Breast epithelium (tissue), 4 donors: ENCODE measurements at regions not wholly inside any gene's neighbourhood (a gene's known extent, or its start where the extent isn't known, plus 50 kb on each side); places are given as distances from the start of the nearest gene placed in this dataset.

Experiments
- DNase-seq, 2 donors: peaks; one replicate each; pipeline ENCODE4 v3.0.0-alpha.2; 2019; ENCODE audit warnings: low spot score in 2 of 2
- H3K27ac ChIP-seq, 2 donors: fragments of 200-600 bp; sonication (generic) in 1 of 2; one replicate each; pipeline ENCODE4 v1.5.1; 2016 to 2019; ENCODE audit warnings: mild to moderate bottlenecking in 1 of 2
- H3K27me3 ChIP-seq, 2 donors: fragments of 200-600 bp; sonication (generic) in 1 of 2; one replicate each; pipeline versions ENCODE4 v1.5.1 to v1.6.0; 2017 to 2019; ENCODE audit warnings: control low read depth in 1 of 2, mild to moderate bottlenecking in 1 of 2
- H3K36me3 ChIP-seq: fragments of 200-600 bp; one replicate; pipeline ENCODE4 v1.5.1; 2019
- H3K4me1 ChIP-seq, 2 donors: fragments of 200-600 bp; sonication (generic); one replicate each; pipeline ENCODE4 v1.5.1; 2016 to 2019; ENCODE audit warnings: control low read depth in 1 of 2
- H3K4me3 ChIP-seq, 3 donors: fragments of 200-600 bp; sonication (generic); 1 replicate in 2 of 3; 2 replicates in 1 of 3; pipeline ENCODE4 v1.5.1; 2016 to 2019; ENCODE audit warnings: mild to moderate bottlenecking in 3 of 3, moderate library complexity in 2 of 3
- H3K9me3 ChIP-seq, 2 donors: fragments of 200-600 bp; sonication (generic) in 1 of 2; one replicate each; pipeline ENCODE4 v1.5.1; 2016 to 2019; ENCODE audit warnings: control low read depth in 1 of 2
- POLR2A ChIP-seq: fragments of 450-650 bp; IDR thresholded peaks from one replicate; pipeline ENCODE4 v1.6.1; 2016; ENCODE audit warnings: antibody characterized with exemption, mild to moderate bottlenecking, moderate library complexity
- POLR2AphosphoS5 ChIP-seq, 3 donors: sonication (generic); formaldehyde crosslinking; IDR thresholded peaks; one replicate each; pipeline ENCODE4 v1.6.1; 2017; ENCODE audit warnings: antibody characterized with exemption in 3 of 3
- intact Hi-C: fragments of 100-400 bp; cut with DNase I; formaldehyde crosslinking; loops from one replicate; pipeline ENCODE4 v1.15.1; 2023; ENCODE audit warnings: low total_unique reads
- TF ChIP-seq, protein P1 (sequence below), 3 donors: fragments of 450-650 bp; IDR thresholded peaks; one replicate each; pipeline ENCODE4 v1.5.1; 2016 to 2017; ENCODE audit warnings: antibody characterized with exemption in 3 of 3, mild to moderate bottlenecking in 3 of 3, moderate library complexity in 3 of 3

DNA sequence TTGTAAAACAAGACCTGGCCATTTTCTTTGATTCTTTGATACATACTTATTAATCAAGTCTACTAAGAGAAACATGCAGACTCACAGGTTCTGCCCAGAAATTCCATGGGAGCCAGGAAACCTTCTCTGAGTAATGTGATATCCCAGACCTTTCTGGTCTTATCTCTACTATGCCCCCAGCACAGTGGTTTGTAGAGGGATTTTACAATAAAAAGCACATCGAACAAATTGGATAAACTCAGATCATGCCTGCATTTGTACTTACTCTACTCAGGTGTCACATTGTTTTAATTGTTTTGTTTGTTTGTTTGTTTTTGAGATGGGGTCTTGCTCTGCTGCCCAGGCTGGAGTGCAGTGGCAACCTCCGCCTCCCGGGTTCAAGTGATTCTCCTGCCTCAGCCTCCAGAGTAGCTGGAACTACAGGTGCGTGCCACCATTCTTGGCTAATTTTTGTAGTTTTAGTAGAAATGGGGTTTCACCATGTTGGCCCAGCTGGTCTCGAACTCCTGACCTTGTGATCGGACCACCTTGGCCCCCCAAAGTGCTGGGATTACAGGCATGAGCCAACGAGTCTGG lies 179.5 kb downstream of the ZNF608 start:
- Histone ChIP-seq H3K9me3 (no peaks in the 10 kb centered on the region), H3K4me3 (no peak overlapping the region), H3K4me1 (no peaks in the 10 kb centered on the region), H3K27ac (no peak overlapping the region), H3K27me3 (no peaks in the 10 kb centered on the region), H3K36me3 (no peaks in the 10 kb centered on the region)
- TF ChIP-seq POLR2AphosphoS5 (IDR thresholded peaks at IDR 0.05) (no peak), POLR2A (no peak)
- TF ChIP-seq, protein P1, sequence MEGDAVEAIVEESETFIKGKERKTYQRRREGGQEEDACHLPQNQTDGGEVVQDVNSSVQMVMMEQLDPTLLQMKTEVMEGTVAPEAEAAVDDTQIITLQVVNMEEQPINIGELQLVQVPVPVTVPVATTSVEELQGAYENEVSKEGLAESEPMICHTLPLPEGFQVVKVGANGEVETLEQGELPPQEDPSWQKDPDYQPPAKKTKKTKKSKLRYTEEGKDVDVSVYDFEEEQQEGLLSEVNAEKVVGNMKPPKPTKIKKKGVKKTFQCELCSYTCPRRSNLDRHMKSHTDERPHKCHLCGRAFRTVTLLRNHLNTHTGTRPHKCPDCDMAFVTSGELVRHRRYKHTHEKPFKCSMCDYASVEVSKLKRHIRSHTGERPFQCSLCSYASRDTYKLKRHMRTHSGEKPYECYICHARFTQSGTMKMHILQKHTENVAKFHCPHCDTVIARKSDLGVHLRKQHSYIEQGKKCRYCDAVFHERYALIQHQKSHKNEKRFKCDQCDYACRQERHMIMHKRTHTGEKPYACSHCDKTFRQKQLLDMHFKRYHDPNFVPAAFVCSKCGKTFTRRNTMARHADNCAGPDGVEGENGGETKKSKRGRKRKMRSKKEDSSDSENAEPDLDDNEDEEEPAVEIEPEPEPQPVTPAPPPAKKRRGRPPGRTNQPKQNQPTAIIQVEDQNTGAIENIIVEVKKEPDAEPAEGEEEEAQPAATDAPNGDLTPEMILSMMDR (IDR thresholded peaks at IDR 0.05) = no peak
- intact Hi-C loops = no loop called here
- DNase-seq = no peak

DNA sequence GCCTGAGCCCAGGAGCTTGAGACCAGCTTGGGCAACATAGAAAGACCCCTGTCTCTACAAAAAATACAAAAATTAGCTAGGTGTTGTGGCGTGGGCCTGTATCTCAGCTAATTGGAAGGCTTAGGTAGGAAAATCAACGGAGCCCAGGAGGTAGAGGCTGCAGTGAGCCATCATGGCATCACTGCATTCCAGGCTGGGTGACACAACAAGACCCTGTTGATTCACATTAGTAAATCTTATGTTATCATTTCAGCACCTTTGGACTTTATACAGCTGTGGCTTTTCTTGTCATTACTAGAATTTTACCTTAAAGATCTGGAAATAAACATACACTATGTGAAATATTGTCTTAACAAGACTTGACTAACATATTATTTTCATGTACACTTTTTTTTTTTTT lies 185.0 kb downstream of the ZNF608 start:
- Histone ChIP-seq H3K27me3 (no peaks in the 10 kb centered on the region), H3K27ac (no peak overlapping the region), H3K9me3 (no peaks in the 10 kb centered on the region), H3K4me1 (no peaks in the 10 kb centered on the region), H3K4me3 (no peak overlapping the region), H3K36me3 (no peaks in the 10 kb centered on the region)
- intact Hi-C loops = no loop called here
- no peak for DNase-seq
- no peak for TF ChIP-seq POLR2AphosphoS5 (IDR thresholded peaks at IDR 0.05)
- TF ChIP-seq POLR2A = no peak
- TF ChIP-seq, protein P1 (IDR thresholded peaks at IDR 0.05) = no peak

DNA sequence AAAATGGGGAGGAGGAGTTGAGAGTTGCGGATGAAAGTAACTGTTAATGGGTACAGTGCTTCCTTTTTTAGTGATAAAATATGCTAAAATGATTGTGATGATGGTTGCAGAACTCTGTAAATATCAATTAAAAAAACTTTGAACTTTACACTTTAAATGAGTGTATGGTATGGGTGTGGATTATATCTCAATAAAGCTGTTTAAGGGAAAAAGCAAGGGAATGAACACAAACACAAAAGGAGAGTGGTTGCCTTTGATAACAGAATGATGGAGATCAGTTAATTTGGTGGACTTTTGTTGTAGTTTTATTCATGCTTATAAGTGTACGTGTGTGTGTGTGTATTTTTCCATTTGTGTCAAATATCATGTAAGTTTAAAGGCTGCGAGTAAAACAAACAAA lies 186.1 kb downstream of the ZNF608 start:
- Histone ChIP-seq H3K36me3 (no peaks in the 10 kb centered on the region), H3K27ac (no peak overlapping the region), H3K4me1 (no peaks in the 10 kb centered on the region), H3K4me3 (no peak overlapping the region), H3K27me3 (no peaks in the 10 kb centered on the region), H3K9me3 (no peaks in the 10 kb centered on the region)
- no peak for DNase-seq
- intact Hi-C loops = no loop called here
- TF ChIP-seq POLR2A = no peak
- TF ChIP-seq, protein P1 (IDR thresholded peaks at IDR 0.05) = no peak
- no peak for TF ChIP-seq POLR2AphosphoS5 (IDR thresholded peaks at IDR 0.05)

DNA sequence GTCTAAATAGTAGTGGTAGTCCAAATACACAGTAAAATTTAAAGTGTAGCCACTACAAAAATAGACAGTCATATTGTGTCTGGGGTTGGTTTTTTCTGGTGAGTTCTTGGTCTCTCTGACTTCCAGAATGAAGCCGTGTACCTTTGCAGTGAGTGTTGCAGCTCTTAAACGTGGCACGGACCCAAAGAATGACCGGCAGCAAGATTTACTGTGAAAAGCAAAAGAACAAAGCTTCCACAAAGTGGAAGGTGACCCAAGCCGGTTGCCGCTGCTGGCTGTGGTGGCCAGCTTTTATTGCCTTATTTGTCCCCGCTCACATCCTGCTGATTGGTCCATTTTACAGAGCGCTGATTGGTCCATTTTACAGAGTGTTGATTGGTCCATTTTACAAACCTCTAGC lies 188.7 kb downstream of the ZNF608 start:
- intact Hi-C loops = no loop called here
- Histone ChIP-seq H3K27me3 (no peaks in the 10 kb centered on the region), H3K9me3 (no peaks in the 10 kb centered on the region), H3K4me1 (no peaks in the 10 kb centered on the region), H3K27ac (no peak overlapping the region), H3K4me3 (no peak overlapping the region), H3K36me3 (no peaks in the 10 kb centered on the region)
- no peak for TF ChIP-seq POLR2AphosphoS5 (IDR thresholded peaks at IDR 0.05)
- TF ChIP-seq, protein P1 (IDR thresholded peaks at IDR 0.05) = no peak
- no peak for TF ChIP-seq POLR2A
- DNase-seq = no peak

DNA sequence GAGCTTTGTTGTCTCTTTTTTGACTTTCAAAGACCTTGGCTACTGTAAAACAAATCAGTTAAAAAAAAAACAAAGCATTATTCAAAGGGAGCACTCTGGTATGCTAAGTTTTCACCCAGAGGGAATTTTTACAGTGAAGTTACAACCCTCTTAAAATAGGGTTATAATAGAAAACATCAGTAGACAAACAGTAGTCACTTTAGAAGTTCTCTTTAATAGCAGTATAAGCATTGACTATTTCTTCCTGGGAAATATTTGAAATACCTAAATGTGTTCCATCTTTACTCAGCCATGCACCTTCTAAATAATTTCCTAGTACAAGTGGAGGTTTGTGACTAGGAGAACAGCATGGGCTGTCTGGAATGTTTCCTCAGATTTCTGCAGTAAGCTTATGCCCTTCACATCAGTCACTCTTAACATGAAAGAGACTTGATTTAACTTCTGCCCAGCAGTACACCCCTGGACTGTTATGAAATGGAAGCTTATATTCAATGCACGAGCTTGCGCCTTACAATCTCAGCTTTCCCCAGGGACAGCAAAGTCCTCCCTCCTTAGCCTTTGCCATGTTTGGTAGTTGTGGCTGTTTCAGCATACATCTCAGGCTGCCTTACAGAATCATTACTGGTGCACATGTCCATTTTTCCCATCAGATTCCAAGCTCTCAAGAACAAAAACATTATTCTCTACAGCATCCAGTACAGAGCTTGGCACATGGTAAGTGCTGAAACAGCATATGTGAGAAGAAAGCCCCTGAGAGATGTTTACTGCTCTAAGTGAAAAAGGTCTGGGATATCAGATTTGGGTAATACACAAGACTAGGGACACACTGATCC lies 191.5 kb downstream of the ZNF608 start:
- H3K4me3 ChIP-seq = no peak overlapping the region
- H3K9me3 ChIP-seq = no peaks in the 10 kb centered on the region
- TF ChIP-seq POLR2AphosphoS5 (IDR thresholded peaks at IDR 0.05) = no peak
- TF ChIP-seq POLR2A = no peak
- TF ChIP-seq, protein P1 (IDR thresholded peaks at IDR 0.05) = no peak
- H3K27ac ChIP-seq = no peak overlapping the region
- no peak for DNase-seq
- H3K4me1 ChIP-seq = no peaks in the 10 kb centered on the region
- intact Hi-C loops = no loop called here
- H3K27me3 ChIP-seq = no peaks in the 10 kb centered on the region
- no peaks in the 10 kb centered on the region for H3K36me3 ChIP-seq
